ENCODE measurements at regions not wholly inside any gene's neighbourhood (a gene's known extent, or its start where the extent isn't known, plus 50 kb on each side); places are given as distances from the start of the nearest gene placed in this dataset.

DNA sequence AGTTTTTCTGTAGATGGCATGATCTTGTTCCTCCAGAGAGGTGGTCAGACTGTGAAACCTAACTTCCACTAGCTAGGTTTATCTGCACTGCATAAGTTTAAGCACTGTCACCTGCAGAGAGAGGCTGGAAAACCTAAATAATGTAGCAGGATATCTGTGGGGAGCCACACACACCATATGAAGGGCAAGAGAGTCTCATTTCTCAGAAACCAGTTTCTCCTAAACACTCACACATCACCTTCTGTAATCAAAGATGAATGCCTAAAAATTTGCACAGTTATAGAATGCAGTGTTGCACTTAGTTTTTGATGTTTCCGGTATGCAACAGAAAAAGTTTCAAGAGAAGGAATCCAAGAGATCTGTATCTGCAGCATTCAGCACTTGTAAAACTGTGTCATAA, 654.6 kb downstream of the ADGRL2 start:
- TF ChIP-seq, protein P1, sequence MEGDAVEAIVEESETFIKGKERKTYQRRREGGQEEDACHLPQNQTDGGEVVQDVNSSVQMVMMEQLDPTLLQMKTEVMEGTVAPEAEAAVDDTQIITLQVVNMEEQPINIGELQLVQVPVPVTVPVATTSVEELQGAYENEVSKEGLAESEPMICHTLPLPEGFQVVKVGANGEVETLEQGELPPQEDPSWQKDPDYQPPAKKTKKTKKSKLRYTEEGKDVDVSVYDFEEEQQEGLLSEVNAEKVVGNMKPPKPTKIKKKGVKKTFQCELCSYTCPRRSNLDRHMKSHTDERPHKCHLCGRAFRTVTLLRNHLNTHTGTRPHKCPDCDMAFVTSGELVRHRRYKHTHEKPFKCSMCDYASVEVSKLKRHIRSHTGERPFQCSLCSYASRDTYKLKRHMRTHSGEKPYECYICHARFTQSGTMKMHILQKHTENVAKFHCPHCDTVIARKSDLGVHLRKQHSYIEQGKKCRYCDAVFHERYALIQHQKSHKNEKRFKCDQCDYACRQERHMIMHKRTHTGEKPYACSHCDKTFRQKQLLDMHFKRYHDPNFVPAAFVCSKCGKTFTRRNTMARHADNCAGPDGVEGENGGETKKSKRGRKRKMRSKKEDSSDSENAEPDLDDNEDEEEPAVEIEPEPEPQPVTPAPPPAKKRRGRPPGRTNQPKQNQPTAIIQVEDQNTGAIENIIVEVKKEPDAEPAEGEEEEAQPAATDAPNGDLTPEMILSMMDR (IDR thresholded peaks at IDR 0.05) = no peak
- no peak for TF ChIP-seq POLR2AphosphoS5 (IDR thresholded peaks at IDR 0.05)
